ENCODE measurements at regions not wholly inside any gene's neighbourhood (a gene's known extent, or its start where the extent isn't known, plus 50 kb on each side); places are given as distances from the start of the nearest gene placed in this dataset.

DNA sequence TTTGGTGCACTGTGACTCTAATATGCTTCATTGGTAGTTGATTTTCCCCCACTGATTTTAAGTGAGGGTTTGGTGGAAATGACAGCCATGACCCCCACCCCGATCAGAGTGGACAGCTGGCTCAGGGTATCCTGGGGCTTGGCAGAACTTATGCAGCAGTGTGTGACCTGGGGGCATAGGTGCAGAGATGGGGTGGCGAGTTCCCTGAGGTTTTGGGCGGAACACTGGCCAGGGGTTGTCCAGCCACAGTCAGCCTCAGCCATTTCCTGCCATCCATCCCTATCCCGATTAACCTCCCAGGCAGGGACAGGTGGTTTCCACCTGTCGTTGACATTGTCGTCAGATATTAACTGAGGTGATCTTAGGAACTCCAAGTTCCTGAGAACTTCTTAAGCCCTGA lies 155.8 kb upstream of the CHST15 start:
- TF ChIP-seq POLR2A (IDR thresholded peaks at IDR 0.05) (no peak), POLR2AphosphoS5 (IDR thresholded peaks at IDR 0.05) (no peak), EP300 (IDR thresholded peaks at IDR 0.05) (no peak)
- TF ChIP-seq, protein P1, sequence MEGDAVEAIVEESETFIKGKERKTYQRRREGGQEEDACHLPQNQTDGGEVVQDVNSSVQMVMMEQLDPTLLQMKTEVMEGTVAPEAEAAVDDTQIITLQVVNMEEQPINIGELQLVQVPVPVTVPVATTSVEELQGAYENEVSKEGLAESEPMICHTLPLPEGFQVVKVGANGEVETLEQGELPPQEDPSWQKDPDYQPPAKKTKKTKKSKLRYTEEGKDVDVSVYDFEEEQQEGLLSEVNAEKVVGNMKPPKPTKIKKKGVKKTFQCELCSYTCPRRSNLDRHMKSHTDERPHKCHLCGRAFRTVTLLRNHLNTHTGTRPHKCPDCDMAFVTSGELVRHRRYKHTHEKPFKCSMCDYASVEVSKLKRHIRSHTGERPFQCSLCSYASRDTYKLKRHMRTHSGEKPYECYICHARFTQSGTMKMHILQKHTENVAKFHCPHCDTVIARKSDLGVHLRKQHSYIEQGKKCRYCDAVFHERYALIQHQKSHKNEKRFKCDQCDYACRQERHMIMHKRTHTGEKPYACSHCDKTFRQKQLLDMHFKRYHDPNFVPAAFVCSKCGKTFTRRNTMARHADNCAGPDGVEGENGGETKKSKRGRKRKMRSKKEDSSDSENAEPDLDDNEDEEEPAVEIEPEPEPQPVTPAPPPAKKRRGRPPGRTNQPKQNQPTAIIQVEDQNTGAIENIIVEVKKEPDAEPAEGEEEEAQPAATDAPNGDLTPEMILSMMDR (IDR thresholded peaks at IDR 0.05) = no peak
- no peaks in the 10 kb centered on the region for H3K9me3 ChIP-seq
- no peak overlapping the region for H3K4me3 ChIP-seq
- no peaks in the 10 kb centered on the region for H3K36me3 ChIP-seq
- no peak overlapping the region for H3K27ac ChIP-seq
- H3K27me3 ChIP-seq = no peaks in the 10 kb centered on the region
- WGBS, 2 donors = 55 to 84% methylated on average over 6 of the region's 6 CpGs
- intact Hi-C loops (cut with DNase I) = no loop called here
- no peak for DNase-seq
- peaks cover 0 to 5% (median 2%) of the 10 kb centered on the region in 4 donors for H3K4me1 ChIP-seq

DNA sequence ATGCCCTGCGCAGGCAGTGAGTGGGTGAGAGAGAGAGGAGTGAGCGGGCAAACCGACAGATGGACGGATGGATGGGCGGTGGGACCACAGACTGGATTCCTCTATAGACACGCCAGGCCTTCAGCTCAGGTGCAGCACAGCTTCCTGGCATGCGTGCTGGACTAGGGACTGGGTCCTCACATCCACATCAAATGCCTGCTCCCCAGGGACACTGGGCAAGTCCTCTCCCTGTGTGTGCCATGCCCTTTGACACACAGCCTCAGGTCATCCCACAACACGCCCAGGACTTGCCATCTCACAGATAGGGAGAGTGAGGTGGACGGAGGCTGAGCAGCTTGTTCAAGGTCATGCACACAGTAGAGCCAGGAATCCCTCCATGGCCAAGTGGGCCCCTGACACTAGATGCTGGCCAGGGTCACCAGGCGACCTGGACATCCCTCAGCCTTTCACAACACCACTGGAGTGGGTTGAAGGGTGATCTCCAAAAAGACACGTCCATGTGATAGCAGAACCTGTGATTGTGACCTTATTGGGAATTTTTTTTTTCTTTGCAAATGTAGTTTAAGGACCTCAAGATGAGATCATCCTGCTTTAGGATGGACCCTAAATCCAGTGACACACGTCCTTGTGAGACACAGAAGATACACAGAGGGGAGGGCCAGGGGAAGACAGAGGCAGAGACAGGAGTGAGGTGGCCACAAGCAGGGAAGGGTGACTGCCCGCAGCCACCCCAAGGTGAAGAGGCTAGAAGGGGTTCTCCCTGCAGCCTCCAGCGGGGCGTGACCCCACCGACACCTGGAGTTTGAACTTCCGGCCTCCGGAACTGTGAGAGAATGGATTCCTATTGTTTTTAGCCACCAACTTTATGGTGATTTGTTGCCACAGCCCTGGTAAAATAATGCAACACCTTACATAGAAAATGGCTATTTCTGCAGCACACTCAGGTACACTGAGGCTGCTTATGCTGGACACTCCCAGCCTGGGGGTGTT lies 155.0 kb upstream of the CHST15 start:
- H3K27ac ChIP-seq = no peak overlapping the region
- H3K4me1 ChIP-seq = no peaks in the 10 kb centered on the region
- intact Hi-C loops (cut with DNase I) = no loop called here
- TF ChIP-seq, protein P1 (IDR thresholded peaks at IDR 0.05) = no peak
- TF ChIP-seq POLR2A (IDR thresholded peaks at IDR 0.05) (no peak), POLR2AphosphoS5 (IDR thresholded peaks at IDR 0.05) (no peak), EP300 (IDR thresholded peaks at IDR 0.05) (no peak)
- no peak for DNase-seq
- no peaks in the 10 kb centered on the region for H3K36me3 ChIP-seq
- no peaks in the 10 kb centered on the region for H3K9me3 ChIP-seq
- no peak overlapping the region for H3K4me3 ChIP-seq
- no peaks in the 10 kb centered on the region for H3K27me3 ChIP-seq
- 69 to 88% methylated on average over 18 of the region's 18 CpGs for WGBS, 2 donors

DNA sequence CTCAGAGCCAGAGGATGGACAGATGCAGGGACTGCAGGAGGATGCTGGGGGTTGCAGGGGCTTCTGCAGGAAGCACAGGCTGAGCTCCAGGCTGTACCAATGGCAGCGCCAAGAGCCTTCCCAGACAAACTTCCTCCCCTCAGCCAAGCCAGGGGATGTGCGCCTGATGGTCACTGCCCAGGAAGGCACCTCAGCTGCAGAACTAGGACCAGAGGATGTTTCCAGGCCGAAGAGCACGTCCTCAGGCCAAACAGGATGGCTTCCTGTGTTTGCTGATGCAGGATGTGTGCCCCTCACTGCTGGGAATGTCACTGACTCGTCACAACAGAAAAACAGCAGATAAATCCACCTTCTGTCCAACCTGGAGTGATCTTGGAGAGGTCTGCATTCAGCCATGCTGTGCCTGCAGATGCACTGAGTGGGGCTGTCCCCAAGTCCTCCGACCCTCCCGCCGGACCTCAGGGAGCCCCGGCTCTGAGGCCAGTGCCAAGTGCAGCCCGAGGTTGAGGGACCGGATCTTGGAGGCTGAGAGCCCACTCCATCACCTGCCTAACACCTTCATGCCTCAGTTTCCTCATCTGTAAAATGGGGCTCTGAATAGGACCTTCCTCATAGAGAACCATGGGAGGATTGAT lies 152.5 kb upstream of the CHST15 start:
- no peaks in the 10 kb centered on the region for H3K27me3 ChIP-seq
- peak; percentile 58 for DNase-seq
- H3K4me3 ChIP-seq = no peak overlapping the region
- intact Hi-C loops (cut with DNase I) = no loop called here
- H3K4me1 ChIP-seq = no peaks in the 10 kb centered on the region
- H3K36me3 ChIP-seq = no peaks in the 10 kb centered on the region
- TF ChIP-seq POLR2AphosphoS5 (IDR thresholded peaks at IDR 0.05) (no peak), POLR2A (IDR thresholded peaks at IDR 0.05) (no peak), EP300 (IDR thresholded peaks at IDR 0.05) (no peak)
- TF ChIP-seq, protein P1 (IDR thresholded peaks at IDR 0.05) = no peak
- WGBS, 2 donors = 81 to 88% methylated on average over 11 of the region's 11 CpGs
- H3K9me3 ChIP-seq = no peaks in the 10 kb centered on the region
- H3K27ac ChIP-seq = no peak overlapping the region

DNA sequence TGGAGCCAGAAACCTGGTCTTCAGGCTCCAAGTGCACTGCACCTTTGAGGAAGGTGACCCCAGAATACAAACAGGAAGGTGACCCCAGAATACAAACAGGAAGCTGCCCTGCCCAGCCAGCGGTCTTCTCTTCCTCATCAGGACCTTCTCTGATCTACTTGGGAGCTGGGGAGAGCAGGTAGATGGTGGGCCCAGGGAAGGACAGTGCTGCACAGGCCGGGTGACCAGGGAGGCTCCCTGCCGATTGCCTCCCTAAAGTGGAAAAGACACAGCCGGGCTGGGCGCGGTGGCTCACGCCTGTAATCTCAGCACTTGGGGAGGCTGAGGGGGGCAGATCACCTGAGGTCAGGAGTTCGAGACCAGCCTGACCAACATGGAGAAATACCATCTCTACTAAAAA lies 151.8 kb upstream of the CHST15 start:
- intact Hi-C loops (cut with DNase I) = no loop called here
- 84 to 88% methylated on average over 8 of the region's 8 CpGs for WGBS, 2 donors
- TF ChIP-seq, protein P1 (IDR thresholded peaks at IDR 0.05) = no peak
- TF ChIP-seq POLR2AphosphoS5 (IDR thresholded peaks at IDR 0.05) (no peak), EP300 (IDR thresholded peaks at IDR 0.05) (no peak), POLR2A (IDR thresholded peaks at IDR 0.05) (no peak)
- Histone ChIP-seq H3K27me3 (no peaks in the 10 kb centered on the region), H3K27ac (no peak overlapping the region), H3K9me3 (no peaks in the 10 kb centered on the region), H3K4me1 (no peaks in the 10 kb centered on the region), H3K4me3 (no peak overlapping the region), H3K36me3 (no peaks in the 10 kb centered on the region)
- DNase-seq = no peak

Data from sigmoid colon (tissue), 6 donors.